ENCODE measurements at regions not wholly inside any gene's neighbourhood (a gene's known extent, or its start where the extent isn't known, plus 50 kb on each side); places are given as distances from the start of the nearest gene placed in this dataset.

DNA sequence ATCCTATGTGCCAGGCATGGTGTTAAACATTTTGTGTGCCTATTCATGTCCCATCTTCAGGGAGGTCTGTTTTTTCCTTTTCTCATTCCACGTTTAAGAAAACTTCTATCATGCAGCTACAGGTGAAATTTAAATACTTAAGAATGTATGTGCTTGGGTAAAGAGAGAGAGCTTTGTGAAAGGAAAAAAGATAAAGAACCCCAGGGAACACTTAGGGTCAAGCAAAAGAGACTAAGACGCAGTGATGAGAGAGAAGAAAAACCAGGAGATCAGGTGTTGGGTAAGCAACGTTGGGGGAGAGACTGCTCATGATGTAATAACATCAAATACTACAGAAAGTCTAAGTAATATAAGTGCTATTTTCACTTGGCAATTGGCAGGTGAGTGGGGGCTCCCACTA is 253.7 kb downstream of the GRXCR1 start:
- H3K4me3 ChIP-seq (ENCODE audit: low read length), result no peak overlapping the region
- H3K4me1 ChIP-seq (ENCODE audit: low read length), result no peaks in the 10 kb centered on the region
- H3K36me3 ChIP-seq (replicated peaks; ENCODE audit: insufficient read depth, low read length), result no peaks in the 10 kb centered on the region
- TF ChIP-seq EZH2 (optimal IDR thresholded peaks at IDR 0.05; ENCODE audit: low read depth, low read length), result no peak
- TF ChIP-seq EZH2phosphoT487 (IDR thresholded peaks at IDR 0.05; ENCODE audit: low read length), result no peak
- TF ChIP-seq, protein P1, sequence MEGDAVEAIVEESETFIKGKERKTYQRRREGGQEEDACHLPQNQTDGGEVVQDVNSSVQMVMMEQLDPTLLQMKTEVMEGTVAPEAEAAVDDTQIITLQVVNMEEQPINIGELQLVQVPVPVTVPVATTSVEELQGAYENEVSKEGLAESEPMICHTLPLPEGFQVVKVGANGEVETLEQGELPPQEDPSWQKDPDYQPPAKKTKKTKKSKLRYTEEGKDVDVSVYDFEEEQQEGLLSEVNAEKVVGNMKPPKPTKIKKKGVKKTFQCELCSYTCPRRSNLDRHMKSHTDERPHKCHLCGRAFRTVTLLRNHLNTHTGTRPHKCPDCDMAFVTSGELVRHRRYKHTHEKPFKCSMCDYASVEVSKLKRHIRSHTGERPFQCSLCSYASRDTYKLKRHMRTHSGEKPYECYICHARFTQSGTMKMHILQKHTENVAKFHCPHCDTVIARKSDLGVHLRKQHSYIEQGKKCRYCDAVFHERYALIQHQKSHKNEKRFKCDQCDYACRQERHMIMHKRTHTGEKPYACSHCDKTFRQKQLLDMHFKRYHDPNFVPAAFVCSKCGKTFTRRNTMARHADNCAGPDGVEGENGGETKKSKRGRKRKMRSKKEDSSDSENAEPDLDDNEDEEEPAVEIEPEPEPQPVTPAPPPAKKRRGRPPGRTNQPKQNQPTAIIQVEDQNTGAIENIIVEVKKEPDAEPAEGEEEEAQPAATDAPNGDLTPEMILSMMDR (IDR thresholded peaks at IDR 0.05; ENCODE audit: low read length), result no peak
- H3K4me2 ChIP-seq (ENCODE audit: low read depth, low read length), result no peak overlapping the region
- H3K79me2 ChIP-seq (ENCODE audit: low read length), result no peaks in the 10 kb centered on the region
- no peaks in the 10 kb centered on the region for H3K9me2 ChIP-seq (replicated peaks; ENCODE audit: insufficient read depth, low read length)
- no peak overlapping the region for H3K9ac ChIP-seq (ENCODE audit: low read length)
- no peak overlapping the region for H2AFZ ChIP-seq (ENCODE audit: low read length)
- no peaks in the 10 kb centered on the region for H3K9me3 ChIP-seq (replicated peaks; ENCODE audit: insufficient read depth, low read length)
- DNase-seq, result no peak
- H4K20me1 ChIP-seq (ENCODE audit: insufficient read depth, low read length), result no peaks in the 10 kb centered on the region
- H3F3A ChIP-seq (ENCODE audit: insufficient read depth, low read length), result no peaks in the 10 kb centered on the region
- H3K27me3 ChIP-seq (replicated peaks; ENCODE audit: insufficient read depth, low read length), result no peaks in the 10 kb centered on the region
- no peak overlapping the region for H3K27ac ChIP-seq (ENCODE audit: low read length)

DNA sequence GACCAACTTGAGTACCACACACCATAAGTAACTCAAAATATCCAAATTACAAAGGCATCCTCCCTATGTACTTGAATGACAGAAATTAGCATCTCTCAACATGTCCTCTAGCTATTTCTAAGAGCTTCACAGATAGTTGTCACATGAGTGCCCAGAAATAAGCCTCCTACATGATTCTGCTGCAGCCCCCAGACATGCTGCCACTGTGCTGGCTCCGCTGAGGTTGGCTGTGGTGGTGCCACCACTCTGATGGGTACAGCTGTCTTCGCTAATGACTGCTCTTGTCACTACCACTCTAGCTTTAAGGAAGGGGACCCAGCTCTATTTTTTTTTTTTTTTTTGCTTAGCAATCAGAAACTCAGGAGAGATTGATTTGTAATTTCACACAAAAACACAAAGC is 256.0 kb downstream of the GRXCR1 start:
- Histone ChIP-seq H3K4me1 (ENCODE audit: low read length) (no peaks in the 10 kb centered on the region), H3K9ac (ENCODE audit: low read length) (no peak overlapping the region), H3K36me3 (replicated peaks; ENCODE audit: insufficient read depth, low read length) (no peaks in the 10 kb centered on the region), H3K9me3 (replicated peaks; ENCODE audit: insufficient read depth, low read length) (no peaks in the 10 kb centered on the region), H2AFZ (ENCODE audit: low read length) (no peak overlapping the region), H3K79me2 (ENCODE audit: low read length) (no peaks in the 10 kb centered on the region), H3F3A (ENCODE audit: insufficient read depth, low read length) (no peaks in the 10 kb centered on the region), H4K20me1 (ENCODE audit: insufficient read depth, low read length) (no peaks in the 10 kb centered on the region), H3K4me3 (ENCODE audit: low read length) (no peak overlapping the region), H3K27me3 (replicated peaks; ENCODE audit: insufficient read depth, low read length) (no peaks in the 10 kb centered on the region), H3K9me2 (replicated peaks; ENCODE audit: insufficient read depth, low read length) (no peaks in the 10 kb centered on the region), H3K4me2 (ENCODE audit: low read depth, low read length) (no peak overlapping the region), H3K27ac (ENCODE audit: low read length) (no peak overlapping the region)
- no peak for DNase-seq
- TF ChIP-seq, protein P1 (IDR thresholded peaks at IDR 0.05; ENCODE audit: low read length), result no peak
- no peak for TF ChIP-seq EZH2phosphoT487 (IDR thresholded peaks at IDR 0.05; ENCODE audit: low read length)
- TF ChIP-seq EZH2 (optimal IDR thresholded peaks at IDR 0.05; ENCODE audit: low read depth, low read length), result no peak

DNA sequence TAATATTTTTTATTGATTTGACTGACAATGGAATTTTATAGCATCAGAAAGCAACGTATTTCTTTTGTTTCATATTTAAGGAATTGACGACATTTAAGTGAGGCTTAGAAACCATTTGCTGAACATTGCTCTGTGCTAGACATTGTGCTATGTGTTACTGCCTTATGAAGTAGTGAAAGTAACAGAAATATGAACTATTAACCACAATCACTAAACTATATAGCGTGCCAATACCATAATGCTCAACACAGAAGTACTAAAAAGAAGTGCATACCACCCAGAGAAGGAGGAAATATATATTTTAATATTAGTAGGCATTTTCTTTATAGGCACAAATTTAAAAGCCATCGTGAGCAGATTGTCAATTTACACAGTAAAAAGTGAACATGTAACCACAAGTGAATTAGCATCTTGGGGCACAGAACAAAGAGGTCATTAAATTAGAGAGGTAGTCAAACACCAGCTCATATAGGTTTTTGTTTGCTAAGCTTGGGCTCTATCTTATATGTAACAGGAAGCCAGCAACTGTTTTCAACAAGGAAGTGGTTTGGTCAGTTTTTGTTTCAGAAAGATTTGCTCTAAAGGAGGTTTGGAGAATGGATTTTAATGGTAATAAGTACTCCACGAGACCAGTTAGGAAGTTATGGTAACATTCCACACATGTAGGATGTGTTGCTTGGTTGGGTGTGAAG is 270.7 kb downstream of the GRXCR1 start:
- peak; percentile 72 for DNase-seq
- Histone ChIP-seq H2AFZ (ENCODE audit: low read length) (no peak overlapping the region), H3K9me3 (replicated peaks; ENCODE audit: insufficient read depth, low read length) (no peaks in the 10 kb centered on the region)

More for the DNA sequence above, 270.7 kb downstream of the GRXCR1 start:
- peaks cover 13% of the 10 kb centered on the region; the same call in 1 of the 2 replicates for H3K4me1 ChIP-seq (ENCODE audit: low read length)
- H3K36me3 ChIP-seq (replicated peaks; ENCODE audit: insufficient read depth, low read length), result no peaks in the 10 kb centered on the region
- no peak overlapping the region for H3K9ac ChIP-seq (ENCODE audit: low read length)
- H3K27ac ChIP-seq (ENCODE audit: low read length), result no peak overlapping the region
- no peaks in the 10 kb centered on the region for H3F3A ChIP-seq (ENCODE audit: insufficient read depth, low read length)
- no peak for TF ChIP-seq EZH2 (optimal IDR thresholded peaks at IDR 0.05; ENCODE audit: low read depth, low read length)
- TF ChIP-seq, protein P1 (IDR thresholded peaks at IDR 0.05; ENCODE audit: low read length), result no peak
- no peaks in the 10 kb centered on the region for H4K20me1 ChIP-seq (ENCODE audit: insufficient read depth, low read length)
- no peaks in the 10 kb centered on the region for H3K27me3 ChIP-seq (replicated peaks; ENCODE audit: insufficient read depth, low read length)
- H3K4me2 ChIP-seq (ENCODE audit: low read depth, low read length), result peak overlapping the region; percentile 18; the same call in 1 of the 2 replicates
- H3K4me3 ChIP-seq (ENCODE audit: low read length), result no peak overlapping the region
- no peaks in the 10 kb centered on the region for H3K9me2 ChIP-seq (replicated peaks; ENCODE audit: insufficient read depth, low read length)
- no peaks in the 10 kb centered on the region for H3K79me2 ChIP-seq (ENCODE audit: low read length)

All from MM.1S (cell line).